T1000 (cell line): ENCODE measurements at regions not wholly inside any gene's neighbourhood (a gene's known extent, or its start where the extent isn't known, plus 50 kb on each side); places are given as distances from the start of the nearest gene placed in this dataset.

Source experiments
- DNase-seq: peaks from one replicate; lab custom pipeline; 2025; ENCODE audit warnings: mixed read lengths; lab: John Stamatoyannopoulos, UW

DNA sequence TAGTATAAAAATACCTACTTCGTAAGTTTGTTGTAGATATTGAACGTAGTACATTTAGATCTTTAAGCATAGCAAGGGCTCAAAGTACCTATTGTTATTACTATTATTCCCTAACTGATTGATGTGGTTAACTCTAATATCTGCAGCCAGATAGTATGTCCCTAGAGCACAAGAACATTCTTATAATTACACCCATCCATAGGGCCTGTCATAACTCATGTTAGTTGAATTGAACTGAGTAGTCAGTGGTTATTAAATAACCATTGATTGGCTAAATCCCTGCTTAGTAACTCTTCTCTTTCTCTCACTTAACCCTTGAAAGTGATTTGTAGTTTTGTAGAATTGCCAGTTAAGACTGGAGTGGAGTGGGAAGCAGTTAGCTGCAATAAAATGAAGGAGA lies 207.5 kb upstream of the HS3ST5 start:
- no peak for DNase-seq

DNA sequence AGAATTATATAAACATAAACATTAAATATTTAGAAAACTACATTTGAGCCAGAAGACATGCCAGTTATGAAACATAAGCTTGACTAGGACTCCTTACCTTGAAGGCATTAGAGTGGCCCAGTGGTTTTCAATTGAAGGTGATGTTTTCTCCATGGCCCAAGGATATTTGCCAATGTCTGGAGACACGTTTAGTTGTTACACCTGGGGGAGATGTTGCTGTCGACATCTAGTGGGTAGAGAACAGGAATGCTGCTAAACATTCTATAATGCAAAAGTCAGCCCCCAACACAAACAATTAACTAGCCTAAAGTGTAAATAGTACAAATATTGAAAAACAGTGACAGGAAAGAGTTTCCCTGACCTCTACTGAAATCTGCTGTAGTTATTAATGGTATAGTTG lies 200.9 kb upstream of the HS3ST5 start:
- no peak for DNase-seq

DNA sequence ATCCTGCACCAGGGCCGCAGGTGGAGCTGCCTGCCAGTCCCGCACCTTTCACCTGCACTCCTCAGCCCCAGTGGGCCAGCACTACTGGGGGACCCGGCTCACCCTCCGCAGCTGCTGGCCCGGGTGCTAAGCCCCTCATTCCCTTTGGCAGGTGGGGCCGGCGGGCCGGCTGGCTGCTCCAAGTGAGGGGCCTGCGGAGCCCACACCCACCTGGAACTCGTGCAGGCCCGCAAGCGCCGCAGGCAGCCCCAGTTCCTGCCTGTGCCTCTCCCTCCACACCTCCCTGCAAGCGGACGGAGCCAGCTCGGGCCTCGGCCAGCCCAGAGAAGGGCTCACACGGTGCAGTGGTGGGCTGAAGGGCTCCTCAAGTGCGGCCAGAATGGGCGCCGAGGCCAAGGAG lies 199.0 kb upstream of the HS3ST5 start:
- no peak for DNase-seq

DNA sequence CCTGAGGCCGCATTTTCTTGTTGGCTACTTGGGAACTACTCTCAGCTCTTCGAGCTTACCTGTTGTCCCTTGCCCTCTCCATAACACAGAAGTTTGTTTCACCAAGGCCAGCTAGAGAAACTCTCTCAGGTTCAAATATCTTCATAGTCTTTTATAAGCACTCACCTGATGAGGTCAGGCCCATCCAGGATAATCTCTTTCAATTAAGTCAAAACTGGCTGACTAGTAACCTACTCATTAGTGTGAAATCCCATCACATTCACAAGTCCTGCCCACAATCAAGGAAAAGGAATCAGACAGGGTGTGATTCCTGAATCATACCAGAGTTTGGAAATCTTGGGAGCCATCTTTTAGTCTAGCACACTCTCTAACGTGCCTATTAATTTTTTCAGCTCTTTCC lies 195.2 kb upstream of the HS3ST5 start:
- DNase-seq = no peak

DNA sequence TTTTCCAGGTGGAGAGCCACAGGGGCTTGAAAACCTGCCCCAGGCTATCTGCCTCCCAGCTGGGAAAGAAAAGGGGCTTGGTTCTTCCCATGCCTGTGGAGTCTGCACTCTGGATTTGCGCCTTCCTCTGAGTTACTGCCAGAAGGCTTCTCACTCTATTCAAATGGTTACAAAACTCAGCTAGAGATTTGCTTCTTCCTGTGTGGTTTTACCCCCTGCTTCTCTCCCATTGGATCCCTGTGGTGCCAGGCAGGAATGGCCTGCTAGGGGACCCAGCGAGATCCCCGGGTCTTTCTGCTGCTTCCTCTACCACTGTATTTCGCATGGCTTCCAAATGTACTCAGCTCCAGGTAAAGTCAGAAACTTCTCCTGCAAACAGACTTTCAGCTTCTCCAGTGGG lies 192.0 kb upstream of the HS3ST5 start:
- DNase-seq = no peak

DNA sequence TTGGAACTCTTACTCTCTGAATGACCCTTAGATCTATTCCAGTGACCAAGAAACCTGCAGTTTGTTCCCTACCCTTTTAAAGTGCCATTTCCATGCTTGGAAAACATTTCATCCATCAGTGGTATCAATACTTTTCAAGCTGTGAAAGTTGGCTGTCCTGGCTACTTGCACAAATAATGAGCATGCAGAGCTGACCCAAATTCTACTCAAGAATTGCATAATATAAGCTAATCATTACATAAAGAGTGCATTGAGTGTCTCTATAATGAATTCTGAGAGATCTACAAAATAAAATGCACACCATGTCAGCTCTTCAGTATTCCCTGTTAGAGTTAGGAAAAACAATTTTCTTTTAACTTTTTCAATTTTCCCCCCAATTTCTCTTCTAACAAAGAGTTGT lies 181.3 kb upstream of the HS3ST5 start:
- DNase-seq = no peak

DNA sequence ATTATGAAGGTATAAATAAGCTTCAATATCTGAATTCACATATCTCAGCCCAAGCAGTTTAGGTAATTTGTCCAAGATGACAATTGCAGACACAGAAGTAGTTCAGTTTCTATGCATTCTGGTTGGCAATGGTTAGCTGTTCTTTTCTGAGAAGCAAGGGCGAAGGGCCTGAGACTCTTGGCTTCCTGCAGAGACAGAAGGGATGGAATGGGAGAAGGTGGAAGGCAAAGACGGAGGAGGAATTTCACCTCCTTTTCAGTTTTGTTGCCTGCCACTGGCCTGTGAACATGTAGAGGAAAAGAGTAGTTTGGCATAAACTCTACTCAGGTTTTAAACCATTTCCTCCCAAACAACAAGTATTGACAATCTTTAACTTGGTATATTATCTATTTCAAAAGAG lies 180.7 kb upstream of the HS3ST5 start:
- DNase-seq = no peak

DNA sequence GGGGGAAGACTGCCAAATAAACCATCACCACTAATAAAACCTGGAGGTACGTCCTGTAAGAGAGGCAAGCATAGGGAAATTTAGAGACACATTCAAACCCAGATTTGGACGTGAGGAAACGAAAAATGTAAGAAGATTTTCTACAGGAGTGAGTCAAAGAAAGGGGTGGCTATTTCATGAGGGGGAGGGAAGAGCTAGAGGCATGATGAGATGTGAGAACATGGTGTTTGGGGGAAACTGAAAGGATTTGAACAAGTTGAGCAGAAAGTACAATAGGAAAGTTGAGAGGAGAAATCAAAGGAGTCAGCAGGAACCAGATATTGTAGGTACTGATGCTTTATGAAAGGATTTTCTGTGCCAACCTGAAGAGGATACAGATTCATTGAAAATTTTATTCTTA lies 179.1 kb upstream of the HS3ST5 start:
- no peak for DNase-seq

DNA sequence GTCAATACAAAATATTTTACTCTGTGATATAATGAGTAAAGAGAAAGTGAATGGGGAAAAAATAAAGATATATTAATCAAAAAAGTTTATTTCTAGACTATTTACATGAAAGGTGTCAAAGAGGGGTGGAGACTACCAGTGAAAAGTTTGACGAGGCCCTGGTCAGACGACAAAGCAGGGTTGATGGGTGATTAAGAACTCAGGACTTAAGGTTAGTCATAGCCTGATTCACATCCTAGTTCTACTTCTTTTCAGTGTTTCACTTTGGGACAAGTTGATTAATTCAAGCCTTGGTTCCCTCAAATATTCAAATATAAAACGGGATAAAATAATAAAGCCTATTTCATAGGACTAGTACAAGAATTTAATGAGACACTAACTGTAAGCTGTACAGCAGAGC lies 178.2 kb upstream of the HS3ST5 start:
- DNase-seq = no peak

DNA sequence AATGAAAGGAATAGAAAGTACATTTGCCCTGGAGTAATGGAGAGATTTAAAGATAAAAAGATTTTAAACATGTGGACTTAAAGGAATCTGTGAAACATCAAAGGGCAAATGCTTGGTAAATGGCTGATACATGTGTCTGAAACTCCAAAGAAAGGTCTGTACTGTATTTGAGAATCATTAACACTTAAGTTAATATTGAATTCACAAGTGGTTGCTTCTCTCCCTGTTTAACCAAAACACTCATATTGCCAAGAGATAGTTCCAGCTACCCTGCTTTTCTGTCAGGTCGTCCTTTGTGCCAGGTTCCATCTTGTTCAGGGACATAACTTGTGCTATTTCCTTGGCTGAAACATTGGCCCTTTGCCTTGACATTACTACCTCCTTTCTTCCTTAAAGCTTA lies 171.3 kb upstream of the HS3ST5 start:
- no peak for DNase-seq

DNA sequence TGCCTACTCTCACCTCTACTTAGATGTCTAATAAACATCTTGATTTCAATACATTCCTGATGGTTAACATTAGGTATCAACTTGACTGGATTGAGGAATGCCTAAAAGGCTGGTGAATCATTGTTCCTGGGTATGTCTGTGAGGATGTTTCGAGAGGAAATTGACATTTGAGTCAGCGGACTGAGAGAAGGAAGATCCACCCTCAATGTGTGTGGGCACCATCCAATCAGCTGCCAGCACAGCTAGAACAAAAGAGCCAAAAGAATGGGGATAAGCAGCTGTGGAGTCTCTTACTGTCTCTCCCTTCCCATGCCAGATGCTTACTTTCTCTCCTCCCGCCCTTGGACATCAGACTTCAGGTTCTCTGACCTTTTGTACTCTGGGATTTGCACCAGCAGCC lies 128.6 kb upstream of the HS3ST5 start:
- DNase-seq = no peak

DNA sequence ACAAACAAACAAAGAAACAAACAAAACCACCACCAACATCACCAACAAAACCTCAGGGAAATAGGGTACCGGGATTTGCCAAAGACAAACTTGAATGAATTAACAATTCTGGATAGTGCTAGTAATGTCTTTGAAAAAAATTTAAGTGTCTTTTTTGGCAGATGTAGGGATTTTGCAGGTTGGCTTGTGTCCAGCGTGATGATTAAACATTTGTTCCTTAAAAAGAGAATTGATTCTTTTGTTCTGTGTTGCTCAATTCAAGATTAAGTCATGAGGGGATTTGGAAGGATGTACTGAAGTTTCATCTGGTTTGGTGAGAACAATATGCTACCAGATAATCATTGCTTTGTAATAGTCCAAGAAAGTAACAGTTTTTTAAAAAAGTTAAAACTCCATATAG lies 125.1 kb upstream of the HS3ST5 start:
- no peak for DNase-seq

DNA sequence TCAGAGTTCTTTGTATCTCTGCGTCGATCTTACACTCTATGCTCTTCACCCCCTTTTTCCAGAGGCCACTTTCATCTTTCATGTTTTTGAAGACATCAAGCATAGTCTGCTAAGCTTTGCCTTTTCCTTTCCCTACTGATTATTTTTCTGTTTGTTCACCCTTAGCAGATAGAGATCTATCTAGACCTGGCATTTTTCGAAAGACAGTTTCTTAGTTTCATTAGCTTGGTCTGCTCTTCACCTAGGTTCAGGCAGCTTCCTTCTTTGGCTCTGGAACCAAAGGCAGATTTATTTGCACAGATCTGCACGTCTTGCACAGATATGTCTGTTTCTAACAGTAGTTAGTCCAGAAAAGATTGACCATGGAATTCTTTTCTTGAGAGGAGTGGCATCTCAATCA lies 122.7 kb upstream of the HS3ST5 start:
- DNase-seq = no peak

DNA sequence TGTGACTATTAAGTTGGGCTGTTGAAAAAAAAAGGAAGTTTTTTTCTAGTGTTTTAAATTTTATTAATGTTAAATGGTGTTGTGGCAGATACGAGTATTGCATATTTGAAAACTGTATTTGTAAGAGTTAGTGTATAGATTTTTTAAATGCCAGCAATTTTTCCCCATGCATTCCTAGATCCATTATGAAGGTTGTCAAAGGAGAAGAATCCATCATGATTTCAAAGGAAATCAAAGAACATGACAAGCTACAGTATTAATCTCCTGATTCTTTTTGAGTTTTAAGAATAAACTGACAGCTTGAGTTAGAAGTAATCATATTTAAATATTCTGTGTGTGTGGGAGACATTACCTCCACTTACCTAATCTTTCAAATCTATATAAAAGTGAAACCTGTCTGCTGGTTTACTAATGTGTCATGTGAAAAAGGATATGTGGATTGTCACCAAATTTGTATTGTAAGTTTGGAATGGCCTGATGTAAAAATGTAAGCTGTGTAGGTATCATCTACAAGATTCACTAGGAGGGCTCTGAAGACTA lies 111.0 kb upstream of the HS3ST5 start:
- no peak for DNase-seq

DNA sequence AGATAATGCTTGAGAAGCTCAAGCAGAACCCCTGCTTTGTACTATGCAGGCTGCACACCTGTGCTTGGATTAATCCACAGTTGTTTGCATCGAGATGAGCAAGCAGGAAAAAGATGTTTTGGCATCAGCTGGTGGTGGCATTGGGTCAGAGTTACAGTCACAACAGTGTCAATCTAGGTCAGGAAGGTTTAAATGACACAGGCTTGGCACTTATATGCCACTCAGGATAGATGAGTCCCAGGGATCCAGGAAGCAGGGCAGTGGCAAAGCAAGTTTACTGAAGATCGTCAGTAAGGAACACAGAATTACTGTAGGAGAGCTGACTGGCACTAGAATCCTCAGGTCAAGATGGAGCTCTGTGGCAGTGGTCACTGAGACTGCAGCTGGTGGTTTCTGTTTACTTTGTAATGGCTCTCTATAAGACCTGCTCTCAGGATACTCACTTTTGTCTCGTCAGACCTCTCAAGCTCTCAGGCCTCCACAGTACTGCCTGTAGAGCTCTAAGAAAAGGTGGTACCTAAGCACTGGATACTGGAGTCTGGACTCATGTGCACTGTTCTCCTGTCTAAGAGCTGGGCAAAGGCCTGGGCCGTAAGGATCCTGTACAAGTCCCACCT lies 110.1 kb upstream of the HS3ST5 start:
- no peak for DNase-seq

DNA sequence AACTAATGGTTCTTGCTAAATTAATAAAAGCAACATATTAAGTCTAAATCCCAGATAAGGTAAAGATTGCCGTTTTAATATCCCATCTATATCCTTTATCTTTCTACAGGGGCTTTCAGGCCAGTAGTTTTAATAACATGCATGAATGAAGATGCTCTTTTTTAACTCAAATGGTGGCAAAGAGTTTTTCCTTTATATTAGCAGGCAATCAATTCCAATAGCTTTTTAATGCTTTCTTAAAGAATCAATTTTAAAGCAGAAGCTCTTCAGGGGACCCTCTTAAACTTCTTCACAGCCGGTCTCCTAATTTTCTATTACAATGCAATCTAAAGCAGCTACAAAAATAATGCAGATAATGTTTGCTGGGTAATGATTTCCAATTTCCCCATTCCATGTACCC lies 107.8 kb upstream of the HS3ST5 start:
- no peak for DNase-seq

DNA sequence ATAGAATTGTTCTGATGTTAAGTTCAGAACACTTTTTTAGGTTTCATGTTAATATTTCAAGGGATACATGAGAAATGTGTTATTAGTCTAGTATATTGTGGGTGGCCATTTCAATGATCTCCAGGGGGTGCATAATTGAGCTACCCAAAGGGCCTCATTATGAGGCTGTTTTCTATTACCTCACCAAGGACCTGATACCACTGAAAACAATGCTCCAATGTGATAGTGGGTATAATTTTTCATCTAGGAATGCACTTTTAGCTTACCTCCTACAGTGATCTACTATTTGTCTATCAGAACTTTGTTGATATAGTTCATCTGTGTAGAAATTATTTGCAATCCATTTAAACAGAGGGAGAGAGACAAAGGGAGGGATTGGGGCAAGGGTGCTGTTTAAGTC lies 106.8 kb upstream of the HS3ST5 start:
- no peak for DNase-seq

DNA sequence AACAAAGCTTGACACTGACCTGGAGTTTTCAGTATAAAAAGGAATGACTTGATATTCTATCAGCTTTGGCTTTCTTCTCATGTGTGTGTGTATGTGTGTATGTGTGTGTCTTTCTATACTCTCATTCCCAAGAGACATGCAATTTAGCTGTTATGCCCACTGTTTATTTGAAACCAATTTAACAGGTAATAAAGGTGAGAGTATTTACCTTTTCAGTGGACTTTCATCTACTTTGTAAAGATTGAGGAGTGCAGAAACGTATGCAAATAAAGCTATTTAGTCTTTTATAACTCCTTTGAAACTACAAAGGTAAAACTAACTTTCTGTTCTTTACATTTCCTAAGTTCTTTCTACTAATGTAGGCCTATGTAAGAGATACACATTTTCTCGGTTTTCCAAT lies 103.5 kb upstream of the HS3ST5 start:
- no peak for DNase-seq

DNA sequence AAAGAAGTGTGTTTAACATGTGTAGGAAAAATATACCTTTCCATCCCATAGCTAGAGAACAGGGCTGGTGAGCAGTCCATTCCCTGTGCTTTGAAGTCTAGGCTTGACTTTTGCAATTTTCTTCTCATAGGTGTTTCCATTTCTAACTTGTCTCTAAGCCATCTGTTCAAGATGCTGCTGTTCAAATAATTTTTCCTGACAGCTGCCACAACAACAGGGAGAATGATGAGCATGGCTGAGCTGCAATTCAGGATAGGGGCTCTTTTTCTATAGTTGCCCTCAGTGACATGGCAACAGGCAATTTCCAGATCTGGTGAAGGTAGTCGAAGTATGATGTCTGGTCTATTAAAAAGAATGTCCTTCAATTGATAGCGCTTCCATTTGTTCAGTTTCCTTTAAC lies 103.0 kb upstream of the HS3ST5 start:
- no peak for DNase-seq

DNA sequence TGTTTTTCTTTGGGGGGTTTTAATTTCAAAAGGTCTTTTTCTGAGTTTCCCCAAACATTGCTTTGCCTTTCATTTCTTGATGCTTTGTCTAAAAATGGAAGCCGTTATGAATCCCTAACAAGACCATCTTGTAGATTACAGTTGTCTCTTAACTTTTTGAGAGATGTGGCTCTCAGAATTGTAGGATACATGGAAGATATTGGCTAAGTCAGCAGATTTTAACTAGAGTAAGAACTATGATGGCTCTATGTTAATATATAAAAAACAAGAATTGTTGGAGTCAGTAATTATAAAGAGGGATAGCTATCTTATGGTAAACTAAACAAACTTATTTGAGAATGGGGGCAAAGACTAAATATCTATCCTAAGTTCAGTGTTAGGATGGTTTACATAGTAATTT lies 96.6 kb upstream of the HS3ST5 start:
- no peak for DNase-seq

DNA sequence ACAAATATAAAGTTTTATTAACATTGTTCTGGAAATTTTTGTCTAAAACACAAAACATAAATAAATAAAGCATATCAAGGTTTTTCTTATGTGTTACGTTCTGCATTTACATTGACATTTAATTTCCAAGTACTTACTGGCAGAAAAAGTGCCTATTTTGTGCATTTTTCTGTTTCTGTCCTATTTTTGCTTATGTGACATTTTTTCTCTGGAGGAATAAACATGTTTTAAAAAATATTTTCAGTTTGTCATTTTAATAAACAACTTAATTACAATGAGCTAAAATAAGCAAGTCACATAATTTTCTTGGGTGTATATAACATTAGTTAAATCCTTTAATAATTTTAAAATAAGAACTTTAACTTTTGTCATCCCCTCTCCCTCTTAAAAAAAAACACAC lies 94.4 kb upstream of the HS3ST5 start:
- no peak for DNase-seq

DNA sequence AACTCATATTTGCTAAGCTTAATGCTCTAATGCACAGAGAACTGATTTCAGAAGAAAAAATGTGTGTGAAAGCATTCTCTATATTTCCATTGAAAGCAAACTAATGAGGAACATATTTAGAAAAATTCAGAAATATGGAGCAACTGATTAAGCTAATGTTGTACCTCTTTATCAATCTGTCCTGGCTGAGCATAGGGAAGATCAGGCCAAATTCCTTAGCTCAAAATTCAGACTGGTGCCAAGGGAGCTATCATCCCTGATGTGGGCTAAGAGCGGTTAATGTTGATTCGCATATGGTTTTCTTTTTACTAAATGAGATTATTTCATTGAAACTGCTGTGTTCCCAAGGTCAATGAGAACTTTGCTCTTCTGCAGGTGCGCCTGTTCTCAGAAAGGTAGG lies 93.9 kb upstream of the HS3ST5 start:
- no peak for DNase-seq

DNA sequence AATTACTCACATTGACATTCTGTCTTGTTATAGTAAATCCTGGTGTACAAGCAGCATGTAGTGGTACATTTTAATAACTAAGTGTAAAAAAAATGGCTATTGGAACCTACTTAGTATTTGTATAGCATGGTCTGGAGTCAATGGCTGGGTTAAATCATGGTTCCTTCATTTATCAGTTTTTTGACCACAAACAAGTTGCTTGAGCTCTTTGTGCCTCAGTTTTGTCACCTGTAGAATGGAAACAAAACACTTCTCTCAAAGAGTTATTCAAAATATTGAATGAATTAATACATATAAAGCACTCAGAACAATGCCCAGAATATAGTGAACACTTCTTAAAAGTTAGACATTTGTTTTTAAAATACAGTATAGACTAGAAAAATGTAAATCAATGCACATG lies 93.2 kb upstream of the HS3ST5 start:
- DNase-seq = no peak

DNA sequence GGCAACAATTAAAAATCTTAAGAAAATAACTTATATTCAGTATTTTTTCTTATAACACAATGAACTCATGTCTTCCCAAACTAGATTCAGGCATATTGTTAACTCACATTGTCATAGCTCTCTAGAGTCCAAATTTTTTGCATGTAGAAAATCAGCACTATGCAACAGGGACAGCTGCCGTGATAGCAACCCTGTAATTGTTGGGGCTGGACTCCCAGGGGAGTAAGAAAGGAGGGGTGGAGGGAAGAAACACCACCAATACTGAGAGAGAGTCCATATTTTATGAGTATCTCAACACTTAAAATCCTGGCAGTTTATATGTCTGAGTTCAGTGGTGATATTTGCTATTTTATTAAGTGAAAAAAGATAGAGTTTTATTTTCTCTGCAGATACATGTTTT lies 89.6 kb upstream of the HS3ST5 start:
- no peak for DNase-seq

DNA sequence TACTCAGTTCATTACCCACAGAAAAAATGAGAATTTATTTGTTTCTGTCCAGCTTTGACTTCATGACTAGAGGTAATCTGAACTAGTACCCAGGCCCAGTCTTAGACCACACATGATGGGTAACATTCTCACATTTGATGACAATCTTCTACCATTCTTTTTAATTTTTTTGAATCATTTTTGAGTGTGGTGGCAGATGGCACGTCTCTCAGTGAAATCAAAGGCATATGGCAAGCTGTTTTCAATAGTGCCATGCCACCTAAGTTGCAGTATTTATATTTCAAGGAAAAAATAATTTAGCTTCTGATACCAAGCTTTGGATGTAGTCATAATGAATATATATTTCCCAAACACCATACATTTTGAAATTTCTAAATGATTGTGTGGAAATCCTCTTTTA lies 88.8 kb upstream of the HS3ST5 start:
- no peak for DNase-seq
